ENCODE measurements at regions not wholly inside any gene's neighbourhood (a gene's known extent, or its start where the extent isn't known, plus 50 kb on each side); places are given as distances from the start of the nearest gene placed in this dataset.

GRCh38 chr3:116971531-116971930, 262.0 kb downstream of the TUSC7 start:
- no peak for TF ChIP-seq POLR2AphosphoS5 (IDR thresholded peaks at IDR 0.05; ENCODE audit: insufficient read depth in 1 of 2, low read depth in 1 of 2)
- TF ChIP-seq POLR2A (IDR thresholded peaks at IDR 0.05), result no peak
- no peak for TF ChIP-seq CTCF (IDR thresholded peaks at IDR 0.05)
